Fibroblast of the aortic adventitia (primary cell): ENCODE measurements at regions not wholly inside any gene's neighbourhood (a gene's known extent, or its start where the extent isn't known, plus 50 kb on each side); places are given as distances from the start of the nearest gene placed in this dataset.

ENCODE experiments used
- DNase-seq: peaks from one replicate; pipeline ENCODE4 v3.0.0-alpha.2; 2010; ENCODE audit warnings: low read depth
- H3K4me3 ChIP-seq: 2 replicates; pipeline ENCODE4 v1.5.1; 2011; ENCODE audit warnings: low read depth, mild to moderate bottlenecking, control low read depth, low read length, moderate library complexity
- CTCF ChIP-seq: IDR thresholded peaks from 2 replicates; pipeline ENCODE4 v1.5.1; 2011; ENCODE audit warnings: mild to moderate bottlenecking, low read length, control low read depth, inconsistent platforms; ENCODE audit not compliant: insufficient read depth

GRCh38 chr3:71921036-71921435 is 136.1 kb upstream of the PROK2 start:
- no peak for DNase-seq
- H3K4me3 ChIP-seq = no peak overlapping the region
- no peak for TF ChIP-seq CTCF

- no peak for TF ChIP-seq CTCF
- DNase-seq = no peak
- H3K4me3 ChIP-seq = no peak overlapping the region
Measured at GRCh38 chr3:71919572-71919971, 134.6 kb upstream of the PROK2 start.

GRCh38 chr3:71917545-71917944 is 132.6 kb upstream of the PROK2 start:
- TF ChIP-seq CTCF = no peak
- H3K4me3 ChIP-seq = no peak overlapping the region
- no peak for DNase-seq

- DNase-seq = peak; percentile 24
- no peak for TF ChIP-seq CTCF
- no peak overlapping the region for H3K4me3 ChIP-seq
Measured at GRCh38 chr3:71916747-71917369, 131.9 kb upstream of the PROK2 start.

- no peak for DNase-seq
- TF ChIP-seq CTCF = no peak
- H3K4me3 ChIP-seq = no peak overlapping the region
Measured at GRCh38 chr3:71912839-71913495, 128.0 kb upstream of the PROK2 start.

- TF ChIP-seq CTCF = no peak
- no peak for DNase-seq
- H3K4me3 ChIP-seq = no peak overlapping the region
Measured at GRCh38 chr3:71910108-71910507, 125.2 kb upstream of the PROK2 start.

GRCh38 chr3:71907996-71908395 is 123.0 kb upstream of the PROK2 start:
- TF ChIP-seq CTCF = no peak
- H3K4me3 ChIP-seq = no peak overlapping the region
- DNase-seq = no peak
